H1 (cell line): ENCODE measurements at regions not wholly inside any gene's neighbourhood (a gene's known extent, or its start where the extent isn't known, plus 50 kb on each side); places are given as distances from the start of the nearest gene placed in this dataset.

Experiments used
- CBX8 ChIP-seq: fragments of 300-800, 300-1000 bp; sonication (generic); IDR thresholded peaks from 2 replicates; pipeline ENCODE4 v1.7.1; 2016; ENCODE audit warnings: low read depth, low read length, borderline replicate concordance
- EZH2 ChIP-seq: fragments of 200-600 bp; sonication (generic); IDR thresholded peaks from 2 replicates; pipeline ENCODE4 v1.7.1; 2012; ENCODE audit warnings: low read depth, mild to moderate bottlenecking, moderate library complexity, low read length, inconsistent platforms; ENCODE audit not compliant: severe bottlenecking
- KDM5A ChIP-seq: fragments of 200-600 bp; IDR thresholded peaks from 2 replicates; pipeline ENCODE4 v1.7.1; 2012; ENCODE audit warnings: mild to moderate bottlenecking, low read length, inconsistent platforms, mixed read lengths
- PHF8 ChIP-seq: fragments of 200-600 bp; sonication (generic); conservative IDR thresholded peaks from 2 replicates; pipeline ENCODE4 v1.7.1; 2012; ENCODE audit warnings: low read depth, mild to moderate bottlenecking, inconsistent platforms, low read length, moderate library complexity
- SIRT6 ChIP-seq: IDR thresholded peaks from one replicate; pipeline ENCODE4 v1.7.1; 2012; ENCODE audit warnings: low read length, inconsistent platforms

GRCh38 chr11:70757241-70757640 is 358.9 kb downstream of the CTTN start (continued):
- TF ChIP-seq PHF8: no peak
- TF ChIP-seq EZH2: no peak
- TF ChIP-seq SIRT6: no peak
- no peak for TF ChIP-seq CBX8
- TF ChIP-seq KDM5A: no peak
